ENCODE measurements at regions not wholly inside any gene's neighbourhood (a gene's known extent, or its start where the extent isn't known, plus 50 kb on each side); places are given as distances from the start of the nearest gene placed in this dataset.
"Not testable (repeated sequence)": the region's sequence is repeated elsewhere in the genome, so short reads cannot be mapped to it uniquely, and the experiment has no call there.

GRCh38 chr1:232431326-232431725, 198.6 kb downstream of the SIPA1L2 start:
- in situ Hi-C loops (cut with MboI; ENCODE audit: low pct_unique_long_range_greater_than_20kb, low sequenced_read_pairs): no loop called here
- DNase-seq: no peak

- no peak for DNase-seq
- in situ Hi-C loops (cut with MboI; ENCODE audit: low pct_unique_long_range_greater_than_20kb, low sequenced_read_pairs): no loop called here
Observed at GRCh38 chr1:232430467-232430866, 199.5 kb downstream of the SIPA1L2 start.

- in situ Hi-C loops (cut with MboI; ENCODE audit: low pct_unique_long_range_greater_than_20kb, low sequenced_read_pairs): no loop called here
- no peak for DNase-seq
Observed at GRCh38 chr1:232428786-232429530, 201.0 kb downstream of the SIPA1L2 start.

GRCh38 chr1:232428036-232428645, 201.8 kb downstream of the SIPA1L2 start:
- DNase-seq: no peak
- in situ Hi-C loops (cut with MboI; ENCODE audit: low pct_unique_long_range_greater_than_20kb, low sequenced_read_pairs): no loop called here

GRCh38 chr1:232426801-232427200, 203.1 kb downstream of the SIPA1L2 start:
- no peak for DNase-seq
- in situ Hi-C loops (cut with MboI; ENCODE audit: low pct_unique_long_range_greater_than_20kb, low sequenced_read_pairs): no loop called here

- no peak for DNase-seq
- in situ Hi-C loops (cut with MboI; ENCODE audit: low pct_unique_long_range_greater_than_20kb, low sequenced_read_pairs): no loop called here
Observed at GRCh38 chr1:232425421-232425820, 204.5 kb downstream of the SIPA1L2 start.

- DNase-seq: no peak
- in situ Hi-C loops (cut with MboI; ENCODE audit: low pct_unique_long_range_greater_than_20kb, low sequenced_read_pairs): no loop called here
Observed at GRCh38 chr1:232423591-232423990, 206.3 kb downstream of the SIPA1L2 start.

GRCh38 chr1:232422898-232423297, 207.0 kb downstream of the SIPA1L2 start:
- DNase-seq: no peak
- in situ Hi-C loops (cut with MboI; ENCODE audit: low pct_unique_long_range_greater_than_20kb, low sequenced_read_pairs): no loop called here

- DNase-seq: no peak
- in situ Hi-C loops (cut with MboI; ENCODE audit: low pct_unique_long_range_greater_than_20kb, low sequenced_read_pairs): no loop called here
Observed at GRCh38 chr1:232422098-232422497, 207.8 kb downstream of the SIPA1L2 start.

GRCh38 chr1:232421143-232421796, 208.7 kb downstream of the SIPA1L2 start:
- no peak for DNase-seq

GRCh38 chr1:232417636-232418248, 212.2 kb downstream of the SIPA1L2 start:
- in situ Hi-C loops (cut with MboI; ENCODE audit: low pct_unique_long_range_greater_than_20kb, low sequenced_read_pairs): no loop called here
- no peak for DNase-seq

More at GRCh38 chr1:232421143-232421796, 208.7 kb downstream of the SIPA1L2 start:
- in situ Hi-C loops (cut with MboI; ENCODE audit: low pct_unique_long_range_greater_than_20kb, low sequenced_read_pairs): no loop called here

GRCh38 chr1:232416026-232416568, 213.8 kb downstream of the SIPA1L2 start:
- no peak for DNase-seq
- in situ Hi-C loops (cut with MboI; ENCODE audit: low pct_unique_long_range_greater_than_20kb, low sequenced_read_pairs): no loop called here

- in situ Hi-C loops (cut with MboI; ENCODE audit: low pct_unique_long_range_greater_than_20kb, low sequenced_read_pairs); DNase-seq: not testable (repeated sequence)
Observed at GRCh38 chr1:232415481-232415880, 214.5 kb downstream of the SIPA1L2 start.

- in situ Hi-C loops (cut with MboI; ENCODE audit: low pct_unique_long_range_greater_than_20kb, low sequenced_read_pairs): no loop called here
- no peak for DNase-seq
Observed at GRCh38 chr1:232414100-232414499, 215.8 kb downstream of the SIPA1L2 start.

GRCh38 chr1:232413674-232414073, 216.3 kb downstream of the SIPA1L2 start:
- no peak for DNase-seq
- in situ Hi-C loops (cut with MboI; ENCODE audit: low pct_unique_long_range_greater_than_20kb, low sequenced_read_pairs): no loop called here

GRCh38 chr1:232409584-232409983, 220.3 kb downstream of the SIPA1L2 start:
- no peak for DNase-seq
- in situ Hi-C loops (cut with MboI; ENCODE audit: low pct_unique_long_range_greater_than_20kb, low sequenced_read_pairs): no loop called here

GRCh38 chr1:232407120-232407519, 222.8 kb downstream of the SIPA1L2 start:
- in situ Hi-C loops (cut with MboI; ENCODE audit: low pct_unique_long_range_greater_than_20kb, low sequenced_read_pairs): no loop called here
- no peak for DNase-seq

GRCh38 chr1:232405781-232406180, 224.2 kb downstream of the SIPA1L2 start:
- in situ Hi-C loops (cut with MboI; ENCODE audit: low pct_unique_long_range_greater_than_20kb, low sequenced_read_pairs): no loop called here
- DNase-seq: no peak

GRCh38 chr1:232404981-232405731, 224.8 kb downstream of the SIPA1L2 start:
- no peak for DNase-seq
- in situ Hi-C loops (cut with MboI; ENCODE audit: low pct_unique_long_range_greater_than_20kb, low sequenced_read_pairs): no loop called here

Measured in KBM-7 (cell line).